ENCODE measurements at regions not wholly inside any gene's neighbourhood (a gene's known extent, or its start where the extent isn't known, plus 50 kb on each side); places are given as distances from the start of the nearest gene placed in this dataset.

DNA sequence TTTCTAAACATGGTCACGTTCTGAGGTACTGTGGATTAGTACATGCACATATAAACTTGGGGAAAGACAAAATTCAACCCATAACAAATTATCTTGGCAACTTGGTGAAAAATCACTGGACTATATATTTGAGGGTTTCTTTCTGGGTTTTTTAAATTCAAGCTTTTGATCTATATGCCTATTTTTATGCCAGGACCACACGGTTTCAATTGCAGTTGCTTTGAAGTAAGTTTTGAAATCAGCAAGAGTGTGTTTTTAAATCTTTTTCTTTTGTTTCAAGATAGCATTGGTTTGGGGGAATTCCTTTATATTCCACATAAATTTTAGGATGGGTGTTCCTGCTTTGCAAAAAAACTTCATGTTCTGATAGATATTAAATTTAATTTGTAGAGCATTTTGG, 406.4 kb upstream of the VWC2 start:
- intact Hi-C loops (cut with micrococcal nuclease) = no loop called here

DNA sequence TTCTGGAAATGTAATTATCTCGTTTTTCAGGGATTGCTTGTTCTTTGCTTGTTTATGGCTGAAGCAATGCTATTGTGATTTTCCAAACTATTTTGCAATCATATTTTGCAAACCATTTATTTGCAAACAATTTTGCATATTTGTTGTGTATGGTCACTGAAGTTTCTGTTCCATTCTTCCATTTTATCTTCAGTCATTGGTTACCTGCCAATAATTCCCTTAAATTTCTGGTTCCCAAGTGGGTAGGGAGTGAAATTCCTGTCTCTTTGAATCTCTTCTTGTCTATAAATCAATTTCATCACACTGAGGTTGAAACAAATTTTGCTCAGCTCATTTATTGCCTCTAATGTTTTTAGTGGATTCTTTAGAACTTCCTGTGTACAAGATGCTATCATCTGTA, 401.7 kb upstream of the VWC2 start:
- intact Hi-C loops (cut with micrococcal nuclease) = no loop called here

DNA sequence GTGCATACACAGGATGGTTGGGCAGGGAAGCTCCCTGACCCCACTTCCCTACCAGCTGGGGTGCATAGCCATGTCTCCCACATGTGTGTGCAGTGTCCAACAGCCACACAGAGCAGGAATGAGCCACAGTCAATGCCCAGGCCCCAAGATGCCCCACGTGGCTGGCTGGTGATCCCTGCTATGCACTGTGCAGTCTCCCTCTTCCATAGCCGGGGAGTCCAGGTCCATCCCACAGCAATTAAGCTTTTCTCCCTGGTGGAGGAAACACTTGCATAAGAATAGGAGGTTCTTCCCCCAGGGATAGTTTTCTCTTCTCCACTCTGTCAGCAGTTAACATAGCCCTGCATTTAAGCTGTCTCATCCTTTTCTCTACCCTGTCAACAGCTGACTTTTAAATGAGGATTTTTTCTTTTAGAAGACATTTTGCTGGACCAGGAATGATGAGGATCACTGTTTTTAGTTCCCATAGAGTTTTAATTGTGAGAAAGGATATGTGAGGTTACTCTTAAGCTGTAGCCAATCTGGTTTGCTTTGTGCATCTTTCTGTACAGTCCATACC, 396.5 kb upstream of the VWC2 start:
- intact Hi-C loops (cut with micrococcal nuclease) = no loop called here

DNA sequence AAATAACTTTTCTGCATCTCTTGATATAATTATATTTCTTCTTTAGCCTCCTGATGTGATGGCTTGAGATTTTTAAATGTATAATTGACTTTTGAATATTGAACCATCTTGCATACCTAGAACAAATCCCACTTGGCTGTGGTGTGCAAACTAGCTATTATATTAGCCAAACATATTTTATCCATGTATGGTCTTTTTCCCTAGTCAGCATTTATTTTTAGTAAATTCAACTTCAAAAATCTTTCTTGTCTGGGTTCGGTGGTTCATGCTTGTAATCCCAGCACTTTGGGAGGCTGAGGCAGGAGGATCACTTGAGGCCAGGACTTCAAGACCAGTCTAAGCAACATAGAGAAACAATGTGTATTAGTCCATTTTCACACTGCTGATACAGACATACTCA, 386.6 kb upstream of the VWC2 start:
- intact Hi-C loops (cut with micrococcal nuclease) = no loop called here

DNA sequence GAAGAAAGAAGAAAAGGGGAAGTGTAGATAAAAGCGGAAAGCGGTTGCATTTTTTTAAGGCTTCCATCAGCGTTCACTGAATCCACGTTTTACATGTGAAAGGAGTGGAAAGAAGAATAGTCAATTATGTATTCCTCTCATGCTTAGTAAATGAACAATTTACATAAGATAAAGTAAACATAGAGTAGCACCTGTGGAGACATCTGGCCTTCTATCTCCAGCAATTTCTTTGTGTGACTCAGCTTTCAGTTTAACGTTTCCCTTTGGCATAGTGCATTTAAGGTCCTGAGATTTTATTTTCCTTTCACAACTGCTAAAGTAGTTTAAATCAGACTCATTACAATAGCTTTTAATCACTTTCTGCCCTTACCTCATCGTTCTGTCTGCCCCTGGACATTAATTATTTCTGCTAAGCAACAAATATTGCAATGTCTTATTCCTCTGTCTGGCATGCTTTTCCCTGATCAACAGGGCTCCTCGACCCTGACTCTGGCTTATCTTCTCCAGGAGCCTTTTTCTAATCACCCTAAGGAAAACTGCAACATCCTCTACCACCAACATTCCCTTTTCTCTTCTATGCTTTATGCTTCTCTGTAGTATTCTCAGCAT, 383.5 kb upstream of the VWC2 start:
- intact Hi-C loops (cut with micrococcal nuclease) = no loop called here

DNA sequence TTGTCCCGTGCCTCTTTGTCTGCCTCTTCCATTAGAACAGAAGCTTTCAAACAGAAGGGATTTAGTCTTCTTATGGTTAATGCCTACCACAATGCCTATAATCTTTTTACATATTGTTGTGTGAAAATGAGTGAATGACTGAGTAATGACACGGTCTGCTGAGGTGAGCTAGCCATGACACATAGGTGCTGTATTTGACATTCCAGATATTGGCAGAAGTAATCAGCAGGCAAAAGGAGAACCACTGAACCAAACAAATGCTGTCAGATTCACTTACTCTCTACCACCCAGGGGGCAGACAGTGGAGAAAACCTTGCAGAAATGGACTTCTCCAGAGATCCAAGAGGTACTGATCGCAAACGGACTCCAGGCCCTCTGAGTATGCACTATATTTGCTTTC, 377.2 kb upstream of the VWC2 start:
- intact Hi-C loops (cut with micrococcal nuclease) = no loop called here

DNA sequence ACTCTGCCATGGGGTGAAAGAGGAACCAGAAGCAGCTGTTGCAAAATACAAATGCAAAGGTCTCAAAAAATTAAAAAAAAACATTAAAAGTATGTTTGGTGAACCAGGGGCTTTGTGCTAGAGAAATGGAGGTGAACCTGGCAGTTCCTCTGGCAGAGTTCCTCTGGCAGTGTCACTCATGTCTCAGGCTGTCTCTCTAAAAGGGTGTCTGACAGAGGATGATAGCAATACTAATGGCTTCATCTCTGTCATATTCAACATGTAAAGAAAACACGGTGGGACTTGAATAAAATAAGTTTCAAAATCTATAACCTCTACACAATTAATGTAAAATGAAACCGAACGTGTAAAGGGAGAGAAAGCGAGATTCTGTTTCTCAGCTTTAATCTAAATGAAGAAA, 375.7 kb upstream of the VWC2 start:
- intact Hi-C loops (cut with micrococcal nuclease) = no loop called here

DNA sequence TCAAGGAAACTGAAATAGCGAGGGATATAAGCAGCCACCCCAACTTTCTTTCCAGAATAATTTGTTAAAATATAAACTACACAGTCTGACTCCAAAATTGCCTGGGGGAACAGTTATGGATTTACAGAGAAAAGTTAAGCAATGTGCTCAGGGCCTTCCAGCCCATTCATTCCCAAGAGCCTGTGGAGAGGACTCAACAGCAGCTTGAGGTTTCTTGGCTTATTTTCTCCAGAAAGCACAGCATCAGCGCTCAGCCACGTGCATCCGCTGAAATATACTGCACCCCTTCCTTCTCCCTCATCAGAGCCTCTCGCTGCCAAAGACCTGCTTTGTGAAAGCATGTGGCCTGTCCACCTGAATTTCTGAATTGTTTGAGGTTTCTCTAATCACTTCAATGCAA, 375.2 kb upstream of the VWC2 start:
- intact Hi-C loops (cut with micrococcal nuclease) = no loop called here

DNA sequence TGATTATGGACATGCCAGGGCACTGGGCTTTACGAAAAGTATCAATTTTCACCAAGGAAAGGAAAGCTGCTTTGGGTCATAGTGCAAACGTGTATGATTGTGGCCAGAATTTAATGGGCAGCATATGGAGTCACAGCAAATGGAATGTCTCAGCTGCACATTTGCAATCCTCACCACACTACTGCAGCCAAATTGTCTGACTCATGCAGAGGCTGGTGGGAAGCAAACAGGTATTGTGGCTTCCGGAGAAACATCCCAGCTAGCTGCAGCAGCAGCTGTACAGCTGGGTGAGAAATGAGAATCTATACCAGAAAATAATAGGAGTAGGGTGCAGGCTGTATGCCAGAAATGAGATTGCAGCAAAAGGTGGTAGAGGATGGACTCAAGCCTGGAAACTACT, 374.7 kb upstream of the VWC2 start:
- intact Hi-C loops (cut with micrococcal nuclease) = no loop called here

DNA sequence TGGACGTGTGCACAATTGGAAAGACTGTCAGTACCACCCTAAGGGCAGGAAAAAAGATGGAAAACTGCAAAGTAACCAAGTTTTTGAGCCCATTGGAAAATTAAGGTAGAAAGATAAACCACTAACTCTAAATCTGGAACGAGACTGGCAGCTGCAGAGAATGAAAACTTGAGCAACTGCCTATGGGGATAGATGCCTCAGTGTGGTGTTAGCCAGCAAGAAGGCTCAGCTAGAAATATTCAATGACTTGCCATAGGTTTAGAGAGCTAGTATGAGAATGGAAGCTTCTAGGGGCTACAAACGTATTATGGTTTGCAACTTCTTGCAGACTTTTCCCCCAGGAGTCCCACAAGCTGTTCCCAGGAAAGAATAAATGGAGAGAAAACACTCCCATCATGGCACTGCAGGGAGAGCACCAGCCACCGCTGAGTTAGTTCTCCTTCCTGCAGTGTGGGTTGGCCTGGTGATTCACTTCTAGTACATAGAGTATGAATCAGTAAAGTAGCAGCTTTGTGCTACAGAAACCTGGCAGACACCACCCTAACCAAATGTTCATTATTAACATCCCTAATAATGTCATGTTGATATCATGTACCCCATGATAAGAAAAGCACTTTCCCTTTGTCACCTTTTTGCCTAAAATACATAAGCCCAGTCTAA, 372.4 kb upstream of the VWC2 start:
- intact Hi-C loops (cut with micrococcal nuclease) = no loop called here

DNA sequence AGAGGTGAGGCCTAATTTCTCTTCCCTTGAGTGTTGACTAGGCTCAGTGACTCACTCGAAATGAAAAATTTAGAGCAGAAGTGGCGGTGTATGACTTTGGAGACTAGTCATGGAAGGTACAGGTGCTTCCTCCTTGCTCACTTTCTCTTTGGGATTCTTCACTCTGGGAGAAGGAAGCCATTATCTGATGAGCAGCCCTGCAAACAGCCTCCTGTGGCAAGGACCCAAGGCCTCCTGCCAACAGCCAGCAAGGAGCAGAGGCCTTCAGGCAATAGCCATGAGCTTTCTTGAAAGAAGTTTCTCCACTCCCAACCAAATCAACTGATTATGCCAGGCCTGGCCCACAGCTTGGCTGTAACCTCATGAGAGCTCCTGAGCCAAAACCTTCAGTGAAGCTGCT, 369.6 kb upstream of the VWC2 start:
- intact Hi-C loops (cut with micrococcal nuclease) = no loop called here

DNA sequence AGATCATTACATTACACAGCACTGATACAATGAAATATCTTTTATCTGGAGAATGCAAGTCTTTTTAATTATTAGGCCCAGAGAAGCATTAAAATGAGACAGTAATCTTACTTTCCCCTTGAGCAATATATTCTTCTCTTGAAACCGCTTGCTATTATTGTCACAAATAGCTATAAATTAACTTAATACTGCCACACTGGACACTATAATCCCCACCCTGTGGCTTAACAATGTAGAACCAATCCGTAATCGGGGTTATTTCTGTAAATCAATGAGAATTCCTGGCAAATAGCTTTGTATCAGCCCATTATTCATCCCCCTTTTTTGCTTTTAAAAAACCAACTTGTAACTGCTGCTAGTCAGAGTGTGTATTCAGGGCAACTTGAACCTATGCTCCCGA, 366.2 kb upstream of the VWC2 start:
- intact Hi-C loops (cut with micrococcal nuclease) = no loop called here

DNA sequence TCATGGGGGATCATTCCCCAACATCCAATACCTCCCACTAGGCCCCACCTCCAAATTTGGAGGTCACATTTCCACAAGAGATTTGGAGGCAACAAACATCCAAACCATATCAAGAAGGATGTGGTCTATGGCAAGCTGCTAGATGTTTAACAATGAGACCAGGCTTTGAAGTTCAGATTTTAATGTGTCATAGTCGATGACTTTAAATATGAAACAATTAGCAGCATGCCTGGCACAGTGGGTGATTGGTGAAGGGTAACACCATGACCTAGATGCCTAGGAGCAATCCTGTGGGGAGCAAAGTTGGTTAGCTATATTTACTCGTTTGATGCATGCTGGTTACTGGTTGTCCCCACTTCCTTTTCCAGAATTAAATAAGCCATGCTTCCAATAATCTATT, 356.4 kb upstream of the VWC2 start:
- intact Hi-C loops (cut with micrococcal nuclease) = no loop called here

DNA sequence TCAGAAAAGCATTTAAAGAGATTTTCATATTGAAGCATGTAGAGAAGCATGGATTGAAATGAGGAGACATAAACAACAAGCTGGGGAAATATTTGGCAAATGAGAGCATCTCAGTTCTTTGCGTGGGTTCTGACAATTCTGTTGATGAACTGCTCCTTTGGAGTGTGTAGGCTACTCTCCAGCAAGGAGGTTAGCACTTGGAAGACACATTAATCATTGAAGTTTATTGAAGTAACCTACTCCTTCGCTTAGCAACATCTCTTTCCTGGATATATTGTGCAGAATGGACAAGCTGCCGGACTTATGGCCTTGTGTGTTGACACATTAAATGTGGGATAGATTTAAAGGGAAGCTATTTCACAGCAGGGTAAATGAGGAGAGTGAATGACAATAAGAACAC, 354.5 kb upstream of the VWC2 start:
- intact Hi-C loops (cut with micrococcal nuclease) = no loop called here

DNA sequence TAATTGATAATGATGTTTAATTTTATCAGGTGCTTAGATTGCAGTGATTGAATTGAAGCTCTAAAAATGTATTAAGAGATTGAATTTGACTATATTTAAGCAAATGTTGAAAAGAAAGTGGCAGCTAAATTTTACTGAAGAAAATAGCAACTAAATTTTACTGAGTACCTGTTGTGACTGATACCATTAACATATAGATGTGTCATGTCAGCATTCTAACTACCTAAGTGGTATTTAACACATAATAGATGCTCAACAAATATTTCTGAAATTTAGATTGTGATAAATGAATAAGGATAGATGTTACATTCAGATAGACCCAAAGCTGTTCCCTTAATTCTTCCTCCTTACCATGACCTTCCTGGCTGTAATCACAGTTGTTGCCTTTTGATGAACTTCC, 350.9 kb upstream of the VWC2 start:
- intact Hi-C loops (cut with micrococcal nuclease) = no loop called here

DNA sequence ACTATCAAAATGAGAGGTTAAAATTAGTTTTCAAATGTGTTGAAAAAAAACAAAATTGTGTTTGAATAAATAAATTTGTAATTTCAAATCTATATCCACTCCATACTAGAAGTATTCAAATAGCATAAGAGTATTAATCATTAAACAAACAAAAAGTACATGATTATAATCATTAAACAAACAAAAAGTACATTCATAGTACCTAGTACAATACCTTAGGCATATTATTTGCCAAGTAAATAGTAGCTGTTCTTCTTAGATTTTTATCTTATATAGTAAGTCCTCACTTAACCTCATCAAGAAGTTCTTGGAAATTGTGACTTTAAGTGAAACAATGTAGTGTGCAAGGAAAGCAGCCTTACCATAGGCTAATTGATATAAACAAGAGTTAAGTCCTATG, 349.3 kb upstream of the VWC2 start:
- intact Hi-C loops (cut with micrococcal nuclease) = no loop called here

DNA sequence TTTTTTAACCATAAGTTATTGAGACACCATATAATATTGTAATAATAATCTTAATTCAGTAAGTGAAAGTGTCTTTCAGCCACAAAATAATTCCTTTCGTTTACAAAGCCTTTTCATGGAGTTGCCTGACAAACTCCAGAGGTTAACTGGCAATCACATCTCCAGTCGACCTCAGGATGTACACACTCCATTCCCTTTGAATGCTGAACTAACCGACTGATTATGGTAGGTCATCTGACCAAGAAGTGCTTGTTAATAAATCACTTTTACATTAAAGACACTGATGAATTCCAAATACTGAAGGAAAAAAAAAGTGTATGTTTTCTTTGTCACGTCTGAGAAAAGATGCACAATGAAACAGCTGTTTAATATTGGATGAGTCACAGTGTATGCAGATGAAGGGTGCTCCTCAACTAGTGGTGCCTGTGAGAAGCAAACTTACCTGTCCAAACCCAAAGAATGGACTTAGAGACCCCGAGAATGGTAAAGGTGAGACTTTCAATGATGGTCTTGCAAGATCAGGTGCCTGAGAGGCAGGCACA, 348.1 kb upstream of the VWC2 start:
- intact Hi-C loops (cut with micrococcal nuclease) = no loop called here

DNA sequence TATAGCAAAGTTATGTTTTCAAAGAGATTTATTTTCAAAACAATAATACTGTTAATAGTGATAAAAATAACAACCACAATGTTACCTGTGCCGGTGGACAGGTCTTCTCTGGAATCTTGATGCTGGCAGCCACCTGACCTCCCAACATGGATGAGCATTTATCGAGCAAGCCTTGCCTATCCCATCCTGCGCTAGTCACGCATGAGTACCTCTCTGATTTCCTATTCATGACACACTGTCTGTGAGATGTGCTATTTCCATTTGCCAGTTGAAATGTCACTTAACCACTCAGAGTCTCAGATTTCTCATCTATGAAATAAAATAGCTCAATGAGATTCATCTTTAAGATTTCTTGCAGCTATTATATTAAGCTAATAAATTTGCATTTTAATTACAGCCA, 341.2 kb upstream of the VWC2 start:
- intact Hi-C loops (cut with micrococcal nuclease) = no loop called here

DNA sequence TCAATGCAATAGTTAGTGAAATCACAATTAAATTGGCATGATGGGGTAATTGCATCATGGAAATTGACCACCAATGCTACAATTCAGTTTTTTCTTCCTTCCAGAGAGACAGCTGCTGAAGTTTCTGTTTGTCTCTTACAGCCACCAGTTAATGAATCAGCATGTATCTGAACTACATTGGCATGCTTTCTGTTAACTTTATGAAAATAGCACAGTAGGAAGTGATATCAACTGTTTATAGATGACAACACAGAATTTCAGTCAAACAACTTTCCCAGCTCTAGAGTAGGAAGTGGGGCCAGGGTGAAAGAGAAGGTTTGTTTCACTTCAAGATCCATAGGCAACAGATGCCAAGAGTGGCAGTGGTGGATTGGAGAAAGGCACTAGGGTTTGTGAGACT, 339.6 kb upstream of the VWC2 start:
- intact Hi-C loops (cut with micrococcal nuclease) = no loop called here

DNA sequence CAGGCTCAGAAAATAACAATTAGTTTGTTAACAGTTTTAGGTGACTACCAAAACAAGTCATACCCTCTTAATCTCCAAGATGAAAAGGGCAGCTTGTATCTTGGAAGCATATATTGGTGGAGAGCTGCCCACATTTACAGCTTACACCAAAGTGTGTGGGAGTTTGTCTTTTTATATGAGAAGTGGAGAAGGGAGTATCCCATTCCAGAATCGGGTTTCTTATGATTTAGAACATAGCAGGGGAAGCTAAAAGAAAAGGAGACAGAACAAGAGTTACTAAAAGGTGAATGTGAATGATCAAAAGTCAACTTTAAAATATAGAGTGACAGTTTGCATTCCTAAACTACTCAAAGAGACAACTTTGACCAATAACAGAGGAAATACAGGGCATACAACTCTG, 338.6 kb upstream of the VWC2 start:
- intact Hi-C loops (cut with micrococcal nuclease) = no loop called here

DNA sequence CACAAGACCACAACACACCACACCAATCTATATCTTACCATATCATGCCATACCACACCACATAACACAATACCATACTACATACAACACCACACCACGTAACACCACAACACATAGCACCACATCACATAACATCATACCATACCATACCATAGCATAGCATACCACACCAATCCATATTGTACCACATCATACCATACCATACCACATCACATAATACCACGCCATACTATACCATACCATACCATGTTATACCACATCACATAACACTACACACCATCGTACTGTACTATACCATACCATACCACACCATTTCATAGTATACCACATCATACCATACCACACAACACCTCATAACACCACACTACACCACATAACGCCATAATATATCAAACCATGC, 335.2 kb upstream of the VWC2 start:
- intact Hi-C loops (cut with micrococcal nuclease) = no loop called here

DNA sequence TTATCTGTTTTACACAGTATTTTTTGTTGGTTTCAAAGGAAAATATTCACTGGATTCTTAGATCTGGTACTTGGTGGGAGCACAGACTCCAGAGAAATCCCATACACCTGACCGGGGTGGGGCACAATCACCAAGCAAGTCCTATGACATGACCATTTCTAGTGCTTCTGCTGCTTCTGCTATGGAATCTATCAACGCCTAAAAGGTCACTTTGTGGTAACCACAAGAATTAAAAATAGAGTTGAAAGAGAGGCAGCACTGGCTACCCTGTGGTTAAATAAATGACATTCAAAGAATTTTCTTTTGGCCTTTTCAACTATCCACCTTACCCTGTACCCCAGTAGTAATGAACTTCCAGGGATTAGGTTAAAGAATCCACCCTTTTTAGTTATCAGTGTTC, 329.9 kb upstream of the VWC2 start:
- intact Hi-C loops (cut with micrococcal nuclease) = no loop called here

DNA sequence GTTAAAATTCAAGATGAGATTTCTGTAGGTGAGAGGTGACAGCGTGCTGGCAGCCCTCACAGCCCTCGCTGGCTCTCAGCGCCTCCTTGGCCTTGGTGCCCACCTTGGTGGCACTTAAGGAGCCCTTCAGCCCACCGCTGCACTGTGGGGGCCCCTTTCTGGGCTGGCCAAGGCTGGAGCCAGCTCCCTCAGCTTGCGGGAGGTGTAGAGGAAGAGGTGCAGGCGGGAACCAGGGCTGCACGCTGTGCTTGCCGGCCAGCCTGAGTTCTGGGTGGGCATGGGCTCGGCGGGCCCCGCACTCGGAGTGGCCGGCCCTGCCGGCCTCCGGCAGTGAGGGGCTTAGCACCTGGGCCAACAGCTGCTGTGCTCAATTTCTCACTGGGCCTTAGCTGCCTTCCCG, 320.0 kb upstream of the VWC2 start:
- intact Hi-C loops (cut with micrococcal nuclease) = no loop called here

Measured in T-helper 1 cell treated with Interleukin-12 subunit alpha and Interleukin-12 subunit beta and Interleukin-4 antibody, amounts not matched to agents 30 ng/mL and 1 ng/mL, for 36 hours (primary cell).